ENCODE measurements at regions not wholly inside any gene's neighbourhood (a gene's known extent, or its start where the extent isn't known, plus 50 kb on each side); places are given as distances from the start of the nearest gene placed in this dataset.

GRCh38 chr5:147148715-147149114 lies 86.1 kb upstream of the STK32A start:
- no peak for TF ChIP-seq POLR2A (IDR thresholded peaks at IDR 0.05)
- no peak for TF ChIP-seq EP300 (IDR thresholded peaks at IDR 0.05)
- TF ChIP-seq, protein P1, sequence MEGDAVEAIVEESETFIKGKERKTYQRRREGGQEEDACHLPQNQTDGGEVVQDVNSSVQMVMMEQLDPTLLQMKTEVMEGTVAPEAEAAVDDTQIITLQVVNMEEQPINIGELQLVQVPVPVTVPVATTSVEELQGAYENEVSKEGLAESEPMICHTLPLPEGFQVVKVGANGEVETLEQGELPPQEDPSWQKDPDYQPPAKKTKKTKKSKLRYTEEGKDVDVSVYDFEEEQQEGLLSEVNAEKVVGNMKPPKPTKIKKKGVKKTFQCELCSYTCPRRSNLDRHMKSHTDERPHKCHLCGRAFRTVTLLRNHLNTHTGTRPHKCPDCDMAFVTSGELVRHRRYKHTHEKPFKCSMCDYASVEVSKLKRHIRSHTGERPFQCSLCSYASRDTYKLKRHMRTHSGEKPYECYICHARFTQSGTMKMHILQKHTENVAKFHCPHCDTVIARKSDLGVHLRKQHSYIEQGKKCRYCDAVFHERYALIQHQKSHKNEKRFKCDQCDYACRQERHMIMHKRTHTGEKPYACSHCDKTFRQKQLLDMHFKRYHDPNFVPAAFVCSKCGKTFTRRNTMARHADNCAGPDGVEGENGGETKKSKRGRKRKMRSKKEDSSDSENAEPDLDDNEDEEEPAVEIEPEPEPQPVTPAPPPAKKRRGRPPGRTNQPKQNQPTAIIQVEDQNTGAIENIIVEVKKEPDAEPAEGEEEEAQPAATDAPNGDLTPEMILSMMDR (IDR thresholded peaks at IDR 0.05) = no peak
- TF ChIP-seq POLR2AphosphoS5 (IDR thresholded peaks at IDR 0.05) = no peak
- WGBS, 2 donors = 66 to 83% methylated on average over 1 of the region's 1 CpG

GRCh38 chr5:147152086-147152485 lies 82.7 kb upstream of the STK32A start:
- Histone ChIP-seq H3K4me3 (no peak overlapping the region), H3K36me3 (no peaks in the 10 kb centered on the region), H3K27ac (no peak overlapping the region), H3K9me3 (no peaks in the 10 kb centered on the region), H3K4me1 (no peaks in the 10 kb centered on the region), H3K27me3 (no peaks in the 10 kb centered on the region)
- 84 to 88% methylated on average over 1 of the region's 1 CpG for WGBS, 2 donors
- no peak for DNase-seq
- intact Hi-C loops (cut with DNase I) = no loop called here
- TF ChIP-seq POLR2A (IDR thresholded peaks at IDR 0.05) (no peak), POLR2AphosphoS5 (IDR thresholded peaks at IDR 0.05) (no peak), EP300 (IDR thresholded peaks at IDR 0.05) (no peak)
- TF ChIP-seq, protein P1 (IDR thresholded peaks at IDR 0.05) = no peak

More at GRCh38 chr5:147148715-147149114, 86.1 kb upstream of the STK32A start:
- Histone ChIP-seq H3K27me3 (no peaks in the 10 kb centered on the region), H3K36me3 (no peaks in the 10 kb centered on the region), H3K27ac (no peak overlapping the region), H3K4me1 (no peaks in the 10 kb centered on the region), H3K9me3 (no peaks in the 10 kb centered on the region), H3K4me3 (no peak overlapping the region)
- DNase-seq = no peak
- intact Hi-C loops (cut with DNase I) = no loop called here

- Histone ChIP-seq H3K9me3 (no peaks in the 10 kb centered on the region), H3K27me3 (no peaks in the 10 kb centered on the region), H3K4me1 (no peaks in the 10 kb centered on the region), H3K36me3 (no peaks in the 10 kb centered on the region), H3K27ac (no peak overlapping the region), H3K4me3 (no peak overlapping the region)
- no peak for DNase-seq
- TF ChIP-seq, protein P1 (IDR thresholded peaks at IDR 0.05) = no peak
- TF ChIP-seq POLR2AphosphoS5 (IDR thresholded peaks at IDR 0.05) (no peak), EP300 (IDR thresholded peaks at IDR 0.05) (no peak)
- 81 to 83% methylated on average over 3 of the region's 3 CpGs for WGBS, 2 donors
- intact Hi-C loops (cut with DNase I) = no loop called here
Measured at GRCh38 chr5:147154809-147155208, 80.0 kb upstream of the STK32A start.

DNA sequence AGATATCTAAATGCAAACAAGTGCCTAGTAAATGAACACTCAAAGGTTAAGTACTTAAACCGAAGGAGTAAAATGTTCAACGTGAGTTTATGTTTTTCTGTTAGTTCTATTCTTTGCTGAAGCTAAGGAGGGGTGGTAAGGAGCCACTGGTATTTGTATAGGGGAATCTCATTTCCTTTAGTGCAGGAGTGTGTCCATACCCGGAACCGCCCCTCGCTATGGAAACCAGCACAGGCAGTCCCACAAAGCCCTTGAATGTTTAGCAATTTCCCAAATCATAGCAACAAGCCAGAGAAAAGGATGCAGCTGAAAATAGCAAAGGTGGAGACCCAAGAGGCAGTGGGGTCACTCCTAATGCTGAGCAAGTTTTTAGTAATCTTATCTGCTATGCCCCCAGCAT lies 78.8 kb upstream of the STK32A start:
- 43 to 61% methylated on average over 5 of the region's 5 CpGs for WGBS, 2 donors
- TF ChIP-seq POLR2AphosphoS5 (IDR thresholded peaks at IDR 0.05) = no peak
- Histone ChIP-seq H3K9me3 (no peaks in the 10 kb centered on the region), H3K36me3 (no peaks in the 10 kb centered on the region), H3K27me3 (no peaks in the 10 kb centered on the region), H3K4me3 (no peak overlapping the region), H3K4me1 (peaks cover 0 to 6% (median 2%) of the 10 kb centered on the region in 4 donors), H3K27ac (no peak overlapping the region)
- intact Hi-C loops (cut with DNase I) = no loop called here
- no peak for DNase-seq

DNA sequence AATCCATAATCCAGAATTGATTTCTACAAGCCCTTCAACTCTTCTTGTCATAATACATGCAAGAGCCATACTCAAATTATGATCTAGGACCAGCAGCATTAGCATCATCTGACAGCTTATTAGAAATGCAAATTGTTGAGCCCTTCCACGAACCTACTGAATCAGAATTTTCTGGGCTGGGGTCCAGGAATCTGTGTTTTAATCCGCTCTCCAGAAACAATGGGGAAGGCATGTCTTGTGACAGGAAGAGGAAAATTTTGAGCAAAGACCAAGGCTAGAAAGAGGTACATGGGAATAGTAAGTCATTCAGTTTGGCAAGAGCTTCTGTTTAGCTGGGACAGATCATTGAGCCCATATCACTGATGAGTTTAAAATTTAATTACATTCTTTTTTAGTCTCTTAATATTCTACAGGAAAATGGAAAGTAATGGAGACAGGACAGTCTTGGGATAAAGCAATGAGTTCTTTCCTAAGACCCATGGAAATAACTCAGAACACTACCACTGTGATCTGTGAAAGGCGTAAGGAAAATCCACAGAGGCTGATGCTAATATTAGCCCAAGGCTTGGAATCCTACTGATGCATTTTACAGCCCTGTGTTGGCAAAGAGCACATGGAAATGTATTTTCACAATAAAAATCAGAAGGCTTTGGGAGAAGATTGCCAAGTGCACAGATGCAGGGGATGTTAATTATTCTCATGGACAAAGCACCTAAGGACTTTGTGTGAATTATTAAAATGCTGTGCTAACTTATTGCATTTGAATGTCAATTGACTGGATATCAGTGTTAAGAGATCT lies 73.7 kb upstream of the STK32A start:
- Histone ChIP-seq H3K27me3 (no peaks in the 10 kb centered on the region), H3K9me3 (no peaks in the 10 kb centered on the region), H3K36me3 (no peaks in the 10 kb centered on the region), H3K4me1 (peaks cover 0 to 13% (median 7%) of the 10 kb centered on the region in 4 donors), H3K27ac (no peak overlapping the region), H3K4me3 (no peak overlapping the region)
- WGBS, 2 donors = 61 to 68% methylated on average over 3 of the region's 3 CpGs
- DNase-seq = no peak
- no peak for TF ChIP-seq EP300 (IDR thresholded peaks at IDR 0.05)
- intact Hi-C loops (cut with DNase I) = no loop called here

- no peak for DNase-seq
- Histone ChIP-seq H3K9me3 (no peaks in the 10 kb centered on the region), H3K36me3 (no peaks in the 10 kb centered on the region), H3K27ac (no peak overlapping the region), H3K27me3 (no peaks in the 10 kb centered on the region), H3K4me3 (no peak overlapping the region), H3K4me1 (peaks cover 0 to 13% (median 7%) of the 10 kb centered on the region in 4 donors)
- 82 to 83% methylated on average over 7 of the region's 7 CpGs for WGBS, 2 donors
- TF ChIP-seq, protein P1 (IDR thresholded peaks at IDR 0.05) = no peak
- TF ChIP-seq POLR2AphosphoS5 (IDR thresholded peaks at IDR 0.05) (no peak), POLR2A (IDR thresholded peaks at IDR 0.05) (no peak), EP300 (IDR thresholded peaks at IDR 0.05) (no peak)
- intact Hi-C loops (cut with DNase I) = no loop called here
Measured at GRCh38 chr5:147162740-147163139, 72.1 kb upstream of the STK32A start.
